SK-N-SH (cell line): ENCODE measurements at regions not wholly inside any gene's neighbourhood (a gene's known extent, or its start where the extent isn't known, plus 50 kb on each side); places are given as distances from the start of the nearest gene placed in this dataset.

Experiments
- CTCF ChIP-seq: fragments of 200-600 bp; sonication (generic); IDR thresholded peaks from 2 replicates; pipeline ENCODE4 v1.6.1; 2017; ENCODE audit warnings: antibody characterized with exemption, mild to moderate bottlenecking, moderate library complexity
- EP300 ChIP-seq, 2 experiments: IDR thresholded peaks; 2 replicates each; pipeline versions ENCODE4 v1.4.0 to v1.6.1; 2012; ENCODE audit warnings: borderline replicate concordance in 1 of 2, low read depth in 1 of 2, low read length in 1 of 2
- FOXM1 ChIP-seq: IDR thresholded peaks from 2 replicates; pipeline ENCODE4 v1.4.0; 2012; ENCODE audit warnings: low read depth, mild to moderate bottlenecking
- GABPA ChIP-seq: IDR thresholded peaks from 2 replicates; pipeline ENCODE4 v1.4.0; 2012; ENCODE audit warnings: low read depth, mild to moderate bottlenecking
- MAX ChIP-seq: IDR thresholded peaks from 2 replicates; pipeline ENCODE4 v1.4.0; 2012; ENCODE audit warnings: low read depth
- POLR2AphosphoS5 ChIP-seq: IDR thresholded peaks from 2 replicates; pipeline ENCODE4 v1.6.1; 2012; ENCODE audit warnings: low read depth, low read length
- RCOR1 ChIP-seq: fragments of 150-350 bp; IDR thresholded peaks from 2 replicates; pipeline ENCODE4 v1.6.1; 2017; ENCODE audit warnings: antibody characterized with exemption, low read length
- SIN3A ChIP-seq: IDR thresholded peaks from 2 replicates; pipeline ENCODE4 v1.6.1; 2012; ENCODE audit warnings: low read depth, mild to moderate bottlenecking, low read length, moderate library complexity, borderline replicate concordance
- TCF12 ChIP-seq: IDR thresholded peaks from 2 replicates; pipeline ENCODE4 v1.4.0; 2012
- YY1 ChIP-seq: IDR thresholded peaks from 2 replicates; pipeline ENCODE4 v1.4.0; 2012; ENCODE audit warnings: low read depth, mild to moderate bottlenecking

GRCh38 chr11:7871056-7871455 lies 60.0 kb downstream of the OR10A6 start:
- no peak for TF ChIP-seq CTCF
- no peak for TF ChIP-seq YY1
- TF ChIP-seq TCF12 = no peak
- TF ChIP-seq MAX = no peak
- TF ChIP-seq POLR2AphosphoS5 = no peak
- no peak for TF ChIP-seq GABPA
- TF ChIP-seq SIN3A = no peak
- no peak for TF ChIP-seq FOXM1
- TF ChIP-seq EP300 (IDR thresholded peaks at IDR 0.05; ENCODE audit: borderline replicate concordance in 1 of 2, low read depth in 1 of 2, low read length in 1 of 2) = no peak
- TF ChIP-seq RCOR1 = no peak
